ENCODE measurements at regions not wholly inside any gene's neighbourhood (a gene's known extent, or its start where the extent isn't known, plus 50 kb on each side); places are given as distances from the start of the nearest gene placed in this dataset.
"Not testable (repeated sequence)": the region's sequence is repeated elsewhere in the genome, so short reads cannot be mapped to it uniquely, and the experiment has no call there.

DNA sequence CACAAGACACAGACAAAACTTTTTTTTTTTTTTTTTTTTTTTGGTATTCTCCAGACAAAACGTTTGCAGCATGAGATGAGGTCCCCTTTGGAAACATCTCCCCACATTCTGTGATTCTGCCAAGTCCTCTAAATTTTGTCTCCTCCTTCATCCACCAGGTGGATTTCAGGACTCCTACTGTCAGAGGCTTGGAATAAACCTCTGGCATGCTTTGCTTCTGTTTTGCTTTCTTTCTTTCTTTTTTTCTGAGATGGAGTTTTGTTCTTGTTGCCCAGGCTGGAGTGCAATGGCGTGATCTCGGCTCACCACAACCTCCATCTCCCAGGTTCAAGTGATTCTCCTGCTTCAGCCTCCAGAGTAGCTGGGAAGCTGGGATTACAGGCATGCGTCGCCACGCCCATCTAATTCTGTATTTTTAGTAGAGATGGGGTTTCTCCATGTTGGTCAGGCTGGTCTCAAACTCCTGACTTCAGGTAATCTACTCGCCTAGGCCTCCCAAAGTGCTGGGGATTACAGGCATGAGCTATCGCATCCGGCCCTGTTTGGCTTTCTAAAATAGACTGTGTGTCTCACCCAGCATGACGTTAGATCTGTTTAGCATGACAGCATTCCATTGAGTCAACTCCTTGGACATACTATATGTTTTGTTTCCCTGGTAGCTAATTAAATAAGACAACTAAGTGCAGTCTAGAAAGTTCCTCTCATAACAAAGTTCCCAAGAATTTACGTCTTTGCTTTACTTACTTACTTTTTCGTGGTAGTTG is 142.5 kb downstream of the NPIPA7 start:
- not testable (repeated sequence) for H3K36me3 Mint-ChIP-seq (ENCODE audit: insufficient read depth); H3K4me1 Mint-ChIP-seq; DNase-seq (ENCODE audit: low spot score in 2 of 2); H3K27me3 Mint-ChIP-seq; H3K9me3 Mint-ChIP-seq; ATAC-seq (replicated peaks; ENCODE audit: extremely low read depth, poor library complexity, severe bottlenecking); H3K27ac Mint-ChIP-seq (ENCODE audit: low read depth); H3K4me3 Mint-ChIP-seq

DNA sequence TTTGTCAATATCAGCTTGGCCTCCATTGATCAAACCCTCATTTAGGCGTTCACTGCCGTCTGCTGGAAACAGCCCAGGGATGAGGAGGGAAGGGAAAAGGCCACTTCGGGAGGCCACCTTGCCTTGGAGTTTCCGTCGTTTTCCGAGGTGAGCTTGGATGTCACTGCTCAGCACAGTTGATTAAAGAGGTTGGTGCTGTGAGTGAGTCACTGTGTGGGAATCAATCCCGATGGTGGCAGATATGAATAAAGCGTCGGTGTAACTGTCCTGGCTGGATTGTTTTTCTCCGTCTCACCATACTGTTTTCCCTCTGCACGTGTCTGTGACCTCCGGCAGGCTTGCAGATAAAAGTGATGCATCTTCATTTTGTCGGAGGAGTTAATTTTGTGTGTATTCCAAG is 148.1 kb downstream of the NPIPA7 start:
- not testable (repeated sequence) for H3K27ac Mint-ChIP-seq (ENCODE audit: low read depth); H3K27me3 Mint-ChIP-seq; H3K4me1 Mint-ChIP-seq

DNA sequence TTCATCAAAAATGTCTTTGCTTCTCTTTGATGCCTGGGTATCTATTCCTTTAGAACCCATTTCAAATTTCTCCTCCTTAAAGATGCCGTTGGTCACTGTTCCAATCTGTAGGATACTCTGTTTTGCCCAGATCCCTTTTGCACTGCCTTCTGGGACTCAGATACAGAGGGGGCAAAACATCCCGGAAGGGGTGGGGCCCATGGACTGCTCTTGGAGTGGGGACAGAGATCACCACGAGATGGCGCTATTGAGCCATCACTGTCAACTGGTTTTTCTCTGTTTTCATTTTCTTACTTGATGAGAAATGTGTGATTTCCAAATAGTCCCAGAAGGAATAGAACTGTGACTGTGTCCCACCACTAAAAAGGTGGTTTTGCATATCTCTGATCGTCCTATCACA is 151.8 kb downstream of the NPIPA7 start:
- H3K36me3 Mint-ChIP-seq (ENCODE audit: insufficient read depth); H3K4me1 Mint-ChIP-seq; H3K4me3 Mint-ChIP-seq; DNase-seq (ENCODE audit: low spot score in 2 of 2); ATAC-seq (replicated peaks; ENCODE audit: extremely low read depth, poor library complexity, severe bottlenecking); H3K27ac Mint-ChIP-seq (ENCODE audit: low read depth); H3K27me3 Mint-ChIP-seq; H3K9me3 Mint-ChIP-seq: not testable (repeated sequence)

More for the DNA sequence above, 148.1 kb downstream of the NPIPA7 start:
- H3K9me3 Mint-ChIP-seq; ATAC-seq (replicated peaks; ENCODE audit: extremely low read depth, poor library complexity, severe bottlenecking); H3K36me3 Mint-ChIP-seq (ENCODE audit: insufficient read depth); DNase-seq (ENCODE audit: low spot score in 2 of 2); H3K4me3 Mint-ChIP-seq: not testable (repeated sequence)

DNA sequence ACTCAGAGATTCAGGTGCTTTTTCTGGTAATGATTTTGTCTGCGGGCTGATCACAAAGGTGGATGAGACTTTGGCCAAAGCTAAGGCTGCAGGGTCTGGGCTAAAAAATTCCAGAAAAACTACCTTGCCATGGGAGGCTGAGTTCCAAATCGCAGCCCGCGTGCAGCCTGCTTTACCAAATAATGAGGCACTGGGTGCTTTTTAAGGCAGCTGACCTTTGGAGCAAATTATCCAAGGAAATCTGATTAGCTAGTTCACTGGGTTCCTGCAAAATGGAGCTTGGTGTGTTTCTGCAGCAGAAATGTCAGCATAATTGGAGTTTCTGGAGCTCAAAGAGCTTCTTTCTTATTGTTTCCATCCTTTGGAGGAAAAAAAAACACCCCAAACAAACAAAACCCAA is 156.6 kb downstream of the NPIPA7 start:
- not testable (repeated sequence) for H3K36me3 Mint-ChIP-seq (ENCODE audit: insufficient read depth)

DNA sequence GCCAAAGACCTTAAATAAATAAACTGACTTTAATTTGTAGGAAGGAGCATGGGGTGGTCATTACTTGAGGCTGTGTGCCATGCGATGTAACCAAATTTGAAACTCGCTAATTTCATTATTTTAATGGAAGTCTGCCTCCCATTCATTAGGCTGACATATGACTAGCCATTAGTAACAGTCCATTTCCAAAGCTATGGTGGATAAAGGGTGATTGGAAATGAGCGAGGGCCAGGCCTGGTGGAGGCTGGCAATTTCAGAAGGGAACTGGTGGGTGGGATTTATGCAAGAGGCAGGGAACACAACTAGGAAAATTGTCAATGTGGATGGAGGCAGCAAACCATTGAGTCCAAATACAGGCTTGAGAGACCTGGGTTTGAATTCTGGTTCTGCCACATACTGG is 157.2 kb downstream of the NPIPA7 start:
- H3K4me3 Mint-ChIP-seq; ATAC-seq (replicated peaks; ENCODE audit: extremely low read depth, poor library complexity, severe bottlenecking); H3K9me3 Mint-ChIP-seq; H3K27ac Mint-ChIP-seq (ENCODE audit: low read depth); H3K4me1 Mint-ChIP-seq; H3K36me3 Mint-ChIP-seq (ENCODE audit: insufficient read depth); H3K27me3 Mint-ChIP-seq; DNase-seq (ENCODE audit: low spot score in 2 of 2): not testable (repeated sequence)

More for the DNA sequence above, 156.6 kb downstream of the NPIPA7 start:
- H3K9me3 Mint-ChIP-seq; H3K4me1 Mint-ChIP-seq; H3K27ac Mint-ChIP-seq (ENCODE audit: low read depth); ATAC-seq (replicated peaks; ENCODE audit: extremely low read depth, poor library complexity, severe bottlenecking); H3K4me3 Mint-ChIP-seq; DNase-seq (ENCODE audit: low spot score in 2 of 2); H3K27me3 Mint-ChIP-seq: not testable (repeated sequence)

DNA sequence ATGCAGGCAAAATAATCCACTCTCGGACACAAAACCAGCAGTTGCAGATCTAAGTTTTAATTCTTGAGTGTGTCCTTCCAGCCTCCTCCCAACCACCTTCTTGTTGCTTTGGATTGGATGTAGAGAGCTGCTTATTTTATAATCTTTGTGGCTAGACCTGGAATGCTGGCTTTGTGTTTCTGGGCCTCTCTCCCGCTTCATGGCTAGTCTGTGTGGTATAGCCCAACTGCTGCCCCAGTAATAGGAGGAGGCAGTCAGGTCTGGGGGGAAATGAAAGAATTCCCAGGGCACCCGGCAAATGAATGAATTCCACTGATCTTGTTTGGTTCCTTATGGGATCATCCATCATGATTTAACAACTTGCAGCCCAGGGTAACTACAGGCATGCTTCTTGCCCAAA is 170.8 kb downstream of the NPIPA7 start:
- H3K4me1 Mint-ChIP-seq; ATAC-seq (replicated peaks; ENCODE audit: extremely low read depth, poor library complexity, severe bottlenecking); H3K4me3 Mint-ChIP-seq; H3K36me3 Mint-ChIP-seq (ENCODE audit: insufficient read depth); DNase-seq (ENCODE audit: low spot score in 2 of 2); H3K27ac Mint-ChIP-seq (ENCODE audit: low read depth); H3K9me3 Mint-ChIP-seq: not testable (repeated sequence)
- H3K27me3 Mint-ChIP-seq: peaks cover 21% of the 10 kb centered on the region

DNA sequence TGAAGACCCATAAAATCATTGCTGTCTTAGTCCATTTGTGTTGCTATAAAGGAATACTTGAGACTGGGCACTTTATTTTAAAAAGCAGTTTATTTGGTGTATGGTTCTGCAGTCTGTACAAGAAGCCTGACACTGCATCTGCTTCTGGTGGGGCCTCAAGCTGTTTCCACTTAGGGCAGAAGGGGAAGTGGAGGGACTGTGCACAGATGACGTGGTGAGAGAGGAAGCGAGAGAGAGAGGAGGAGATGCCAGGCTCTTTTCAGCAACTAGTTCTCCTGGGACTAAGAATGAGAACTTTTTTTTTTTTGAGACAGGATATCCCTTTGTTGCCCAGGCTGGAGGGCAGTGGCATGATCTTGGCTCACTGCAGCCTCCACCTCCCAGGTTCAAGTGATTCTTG is 171.9 kb downstream of the NPIPA7 start:
- not testable (repeated sequence) for H3K4me3 Mint-ChIP-seq; H3K4me1 Mint-ChIP-seq; ATAC-seq (replicated peaks; ENCODE audit: extremely low read depth, poor library complexity, severe bottlenecking); DNase-seq (ENCODE audit: low spot score in 2 of 2); H3K36me3 Mint-ChIP-seq (ENCODE audit: insufficient read depth); H3K9me3 Mint-ChIP-seq; H3K27ac Mint-ChIP-seq (ENCODE audit: low read depth)
- H3K27me3 Mint-ChIP-seq: peaks cover 25% of the 10 kb centered on the region

DNA sequence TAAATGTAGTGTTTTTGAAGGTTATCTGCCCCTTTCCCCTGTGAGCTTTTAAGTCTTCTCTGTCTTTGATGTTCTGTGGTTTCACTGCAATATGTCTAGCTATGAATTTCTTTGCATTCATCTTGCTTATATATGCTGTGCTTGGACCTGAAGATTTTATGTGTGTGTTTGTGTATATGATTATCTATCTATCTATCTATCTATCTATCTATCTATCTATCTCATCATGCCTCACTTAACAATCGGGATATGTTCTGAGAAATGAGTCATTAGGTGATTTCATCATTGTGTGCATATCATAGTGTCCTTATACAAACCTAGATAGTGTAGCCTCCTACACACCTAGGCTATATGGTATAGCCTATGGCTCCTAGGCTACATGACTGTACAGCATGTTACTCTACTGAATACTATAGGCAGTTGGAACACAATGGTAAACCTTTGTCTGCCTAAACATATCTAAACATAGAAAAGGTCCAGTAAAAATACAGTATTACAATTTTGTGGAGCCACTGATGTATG is 173.9 kb downstream of the NPIPA7 start:
- not testable (repeated sequence) for H3K9me3 Mint-ChIP-seq; DNase-seq (ENCODE audit: low spot score in 2 of 2); H3K4me3 Mint-ChIP-seq; ATAC-seq (replicated peaks; ENCODE audit: extremely low read depth, poor library complexity, severe bottlenecking); H3K27ac Mint-ChIP-seq (ENCODE audit: low read depth); H3K36me3 Mint-ChIP-seq (ENCODE audit: insufficient read depth); H3K4me1 Mint-ChIP-seq
- peaks cover 25% of the 10 kb centered on the region for H3K27me3 Mint-ChIP-seq

DNA sequence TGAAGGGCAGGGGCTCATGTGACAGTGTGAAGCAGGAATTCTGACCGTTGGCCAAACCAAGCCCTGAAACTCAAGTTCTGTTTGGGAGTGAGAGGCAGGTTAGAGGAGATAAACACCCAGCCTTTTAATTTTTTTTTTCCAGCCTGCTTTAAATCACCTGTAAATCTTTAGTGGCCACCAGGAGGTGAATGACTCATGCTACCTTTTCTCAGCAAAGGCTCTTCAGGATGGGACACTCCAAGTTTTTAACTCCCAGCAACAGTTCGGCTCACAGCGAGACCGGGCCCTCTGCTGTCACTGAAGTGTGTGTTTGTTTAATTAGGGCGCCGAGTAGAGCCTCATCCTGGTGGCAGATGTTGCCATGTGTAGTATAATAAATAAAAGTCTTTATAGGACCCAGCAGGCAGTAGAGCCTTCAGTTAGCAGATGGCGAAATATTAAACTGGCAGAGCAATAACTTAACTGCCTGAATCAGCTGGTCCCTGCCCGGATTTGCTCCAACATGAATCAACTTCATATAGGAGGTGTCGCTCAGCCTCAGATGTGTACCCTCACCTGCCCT is 180.3 kb downstream of the NPIPA7 start:
- not testable (repeated sequence) for DNase-seq (ENCODE audit: low spot score in 2 of 2); H3K27ac Mint-ChIP-seq (ENCODE audit: low read depth); H3K27me3 Mint-ChIP-seq

DNA sequence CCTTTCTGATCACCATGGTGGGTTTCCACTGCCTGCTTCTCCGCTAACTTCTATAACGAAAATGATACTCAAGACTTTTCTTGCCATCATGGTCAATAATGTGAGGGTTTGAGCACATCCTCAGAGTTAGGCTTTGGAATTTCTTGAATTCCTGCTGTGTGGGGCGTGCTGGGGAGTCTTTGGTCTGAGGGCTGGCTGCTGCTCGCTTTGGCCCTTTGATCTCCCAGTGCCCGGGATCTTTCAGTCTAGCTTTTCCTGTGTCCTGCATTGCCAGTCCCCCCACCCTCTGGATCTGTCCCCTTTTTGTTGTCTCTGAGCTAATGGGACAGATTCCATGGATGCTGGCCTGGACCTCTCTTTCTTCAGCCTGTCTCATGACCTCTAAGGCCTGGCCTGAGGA is 182.6 kb downstream of the NPIPA7 start:
- H3K4me1 Mint-ChIP-seq; H3K9me3 Mint-ChIP-seq; H3K36me3 Mint-ChIP-seq (ENCODE audit: insufficient read depth); DNase-seq (ENCODE audit: low spot score in 2 of 2); H3K27ac Mint-ChIP-seq (ENCODE audit: low read depth); ATAC-seq (replicated peaks; ENCODE audit: extremely low read depth, poor library complexity, severe bottlenecking); H3K4me3 Mint-ChIP-seq; H3K27me3 Mint-ChIP-seq: not testable (repeated sequence)

More for the DNA sequence above, 180.3 kb downstream of the NPIPA7 start:
- not testable (repeated sequence) for H3K36me3 Mint-ChIP-seq (ENCODE audit: insufficient read depth); H3K9me3 Mint-ChIP-seq; H3K4me1 Mint-ChIP-seq; ATAC-seq (replicated peaks; ENCODE audit: extremely low read depth, poor library complexity, severe bottlenecking); H3K4me3 Mint-ChIP-seq

DNA sequence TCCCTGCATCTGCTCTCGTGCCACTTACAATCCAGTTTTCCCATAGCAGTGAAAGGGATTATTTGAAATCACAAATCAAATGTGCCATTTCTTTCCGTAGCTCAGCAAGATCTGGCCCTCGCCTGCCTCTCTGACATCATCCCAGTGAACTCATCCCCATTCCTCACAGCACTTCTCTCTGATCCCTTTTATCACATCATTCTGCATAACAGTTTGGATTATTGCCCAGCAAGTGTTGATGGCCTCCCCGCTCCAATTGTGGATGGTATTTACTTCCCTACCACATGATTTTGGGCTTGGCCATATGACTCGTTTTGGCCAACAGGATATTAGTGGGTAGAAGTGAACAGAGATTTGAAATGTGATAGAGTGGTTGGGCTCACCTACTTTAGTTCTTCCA is 185.0 kb downstream of the NPIPA7 start:
- H3K4me3 Mint-ChIP-seq; ATAC-seq (replicated peaks; ENCODE audit: extremely low read depth, poor library complexity, severe bottlenecking); H3K4me1 Mint-ChIP-seq: not testable (repeated sequence)

DNA sequence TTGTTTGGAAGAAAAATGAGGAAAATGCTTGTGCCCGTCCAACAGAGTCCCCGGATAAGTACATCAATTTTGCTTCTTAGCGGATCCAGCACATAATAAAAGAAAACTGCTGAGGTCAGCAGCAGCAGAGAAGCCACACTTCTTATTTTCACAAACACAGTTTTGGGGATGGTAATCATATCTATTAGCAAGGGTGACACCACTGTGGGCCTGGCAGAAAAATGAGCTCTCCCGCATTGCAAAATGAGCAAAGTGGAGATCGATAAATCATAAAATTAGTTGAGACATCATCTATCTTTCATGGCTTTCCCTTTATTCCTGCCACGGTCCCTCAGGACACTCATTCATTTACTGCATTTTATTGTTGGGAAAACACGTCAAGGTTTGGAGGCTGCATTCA is 186.4 kb downstream of the NPIPA7 start:
- H3K4me3 Mint-ChIP-seq: not testable (repeated sequence)

More for the DNA sequence above, 185.0 kb downstream of the NPIPA7 start:
- not testable (repeated sequence) for H3K9me3 Mint-ChIP-seq; H3K27ac Mint-ChIP-seq (ENCODE audit: low read depth); DNase-seq (ENCODE audit: low spot score in 2 of 2); H3K27me3 Mint-ChIP-seq; H3K36me3 Mint-ChIP-seq (ENCODE audit: insufficient read depth)

DNA sequence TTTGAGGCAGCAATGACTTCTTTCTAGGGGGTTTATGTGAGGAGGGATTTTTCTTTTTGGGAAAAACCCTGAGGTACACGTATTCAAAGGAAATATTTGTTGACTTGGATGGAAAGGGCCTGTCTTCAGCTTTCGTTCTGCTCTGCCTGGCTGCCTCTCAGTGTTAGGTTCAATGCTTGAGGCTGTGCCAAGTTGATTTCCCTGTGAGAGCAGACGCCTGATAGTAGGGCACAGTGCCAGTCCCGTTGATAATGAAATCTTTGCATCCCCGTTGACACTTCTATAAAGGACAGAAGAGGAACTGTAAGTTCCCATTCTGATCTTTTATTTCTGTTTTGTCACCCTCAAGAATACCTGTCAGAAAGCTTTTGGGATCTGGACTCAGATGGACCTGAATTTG is 191.1 kb downstream of the NPIPA7 start:
- H3K27me3 Mint-ChIP-seq: peaks cover 14% of the 10 kb centered on the region
- not testable (repeated sequence) for DNase-seq (ENCODE audit: low spot score in 2 of 2); ATAC-seq (replicated peaks; ENCODE audit: extremely low read depth, poor library complexity, severe bottlenecking); H3K4me3 Mint-ChIP-seq; H3K27ac Mint-ChIP-seq (ENCODE audit: low read depth); H3K9me3 Mint-ChIP-seq; H3K36me3 Mint-ChIP-seq (ENCODE audit: insufficient read depth); H3K4me1 Mint-ChIP-seq

More for the DNA sequence above, 186.4 kb downstream of the NPIPA7 start:
- not testable (repeated sequence) for H3K4me1 Mint-ChIP-seq; DNase-seq (ENCODE audit: low spot score in 2 of 2); H3K36me3 Mint-ChIP-seq (ENCODE audit: insufficient read depth); H3K9me3 Mint-ChIP-seq; ATAC-seq (replicated peaks; ENCODE audit: extremely low read depth, poor library complexity, severe bottlenecking); H3K27ac Mint-ChIP-seq (ENCODE audit: low read depth)
- peaks cover 14% of the 10 kb centered on the region for H3K27me3 Mint-ChIP-seq

Data from central memory CD8-positive, alpha-beta T cell (primary cell).